DMS53 treated with DMSO at 0.1 percent for 48 hours (cell line): ENCODE measurements at regions not wholly inside any gene's neighbourhood (a gene's known extent, or its start where the extent isn't known, plus 50 kb on each side); places are given as distances from the start of the nearest gene placed in this dataset.

ENCODE experiments used
- DNase-seq: peaks from one replicate; lab custom pipeline; 2025; ENCODE audit not compliant: unreplicated experiment; lab: John Stamatoyannopoulos, UW

- no peak for DNase-seq
These were observed 240.8 kb downstream of the NHLRC3 start for GRCh38 chr13:39279077-39279476.

GRCh38 chr13:39281539-39282150, 243.4 kb downstream of the NHLRC3 start:
- DNase-seq: peak; percentile 22

GRCh38 chr13:39282400-39282972, 244.2 kb downstream of the NHLRC3 start:
- peak; percentile 21 for DNase-seq

- peak; percentile 68 for DNase-seq
These were observed 244.8 kb downstream of the NHLRC3 start for GRCh38 chr13:39283072-39283471.

GRCh38 chr13:39284801-39285388, 246.6 kb downstream of the NHLRC3 start:
- no peak for DNase-seq
